ENCODE measurements at regions not wholly inside any gene's neighbourhood (a gene's known extent, or its start where the extent isn't known, plus 50 kb on each side); places are given as distances from the start of the nearest gene placed in this dataset.

DNA sequence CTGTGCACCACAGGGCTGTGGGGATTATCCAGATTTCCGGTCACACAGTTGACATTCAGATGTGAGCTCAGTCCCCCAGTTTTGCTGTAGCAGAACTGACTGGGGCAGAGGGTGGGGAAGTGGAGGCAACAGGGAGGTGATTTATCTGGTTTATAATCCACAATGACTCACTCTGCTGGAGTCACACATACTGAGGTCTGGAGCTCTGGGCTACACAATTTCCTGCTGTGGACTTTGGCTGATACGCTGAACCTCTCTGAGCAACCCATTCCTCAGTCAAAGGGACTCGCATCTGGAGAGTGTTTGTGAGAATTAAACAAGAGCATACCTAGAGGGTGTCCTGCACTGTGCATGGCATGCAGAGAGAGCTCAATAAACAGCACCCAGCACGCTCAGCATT is 64.8 kb upstream of the PLPP4 start:
- H2AFZ ChIP-seq (ENCODE audit: low read length), result no peak overlapping the region
- no peak overlapping the region for H2BK120ac ChIP-seq (ENCODE audit: low read depth, low read length, poor library complexity, severe bottlenecking)
- no peak overlapping the region for H4K91ac ChIP-seq (ENCODE audit: insufficient read length, low read depth, low read length)
- H3K23me2 ChIP-seq (ENCODE audit: insufficient read length, low read depth, low read length, poor library complexity, severe bottlenecking), result no peaks in the 10 kb centered on the region
- no peak overlapping the region for H3K27ac ChIP-seq (ENCODE audit: insufficient read length, low read depth, low read length)
- H3K9ac ChIP-seq (ENCODE audit: extremely low read depth, insufficient read length, low read length), result no peak overlapping the region
- H3K79me2 ChIP-seq (ENCODE audit: insufficient read depth, low read length), result no peaks in the 10 kb centered on the region
- no peak overlapping the region for H2AK5ac ChIP-seq (ENCODE audit: insufficient read length, low read length)
- no peak overlapping the region for H3K23ac ChIP-seq (ENCODE audit: insufficient read length, low read depth, low read length)
- TF ChIP-seq, protein P1, sequence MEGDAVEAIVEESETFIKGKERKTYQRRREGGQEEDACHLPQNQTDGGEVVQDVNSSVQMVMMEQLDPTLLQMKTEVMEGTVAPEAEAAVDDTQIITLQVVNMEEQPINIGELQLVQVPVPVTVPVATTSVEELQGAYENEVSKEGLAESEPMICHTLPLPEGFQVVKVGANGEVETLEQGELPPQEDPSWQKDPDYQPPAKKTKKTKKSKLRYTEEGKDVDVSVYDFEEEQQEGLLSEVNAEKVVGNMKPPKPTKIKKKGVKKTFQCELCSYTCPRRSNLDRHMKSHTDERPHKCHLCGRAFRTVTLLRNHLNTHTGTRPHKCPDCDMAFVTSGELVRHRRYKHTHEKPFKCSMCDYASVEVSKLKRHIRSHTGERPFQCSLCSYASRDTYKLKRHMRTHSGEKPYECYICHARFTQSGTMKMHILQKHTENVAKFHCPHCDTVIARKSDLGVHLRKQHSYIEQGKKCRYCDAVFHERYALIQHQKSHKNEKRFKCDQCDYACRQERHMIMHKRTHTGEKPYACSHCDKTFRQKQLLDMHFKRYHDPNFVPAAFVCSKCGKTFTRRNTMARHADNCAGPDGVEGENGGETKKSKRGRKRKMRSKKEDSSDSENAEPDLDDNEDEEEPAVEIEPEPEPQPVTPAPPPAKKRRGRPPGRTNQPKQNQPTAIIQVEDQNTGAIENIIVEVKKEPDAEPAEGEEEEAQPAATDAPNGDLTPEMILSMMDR (conservative IDR thresholded peaks at IDR 0.05), result no peak
- Mint-ChIP-seq H3K4me3 (no peak overlapping the region), H3K27me3 (ENCODE audit: low read depth) (no peaks in the 10 kb centered on the region), H3K4me1 (peaks cover 26 to 33% of the 10 kb centered on the region in 2 experiments), H3K36me3 (ENCODE audit: insufficient read depth in 1 of 3, low read depth in 3 of 3) (peaks cover 1 to 5% (median 2%) of the 10 kb centered on the region in 3 experiments; a peak in 2 of 7 replicates), H3K27ac (no peak overlapping the region), H3K9me3 (peaks cover 3% of the 10 kb centered on the region in 2 experiments; a peak in 2 of 5 replicates)
- no peak overlapping the region for H3K14ac ChIP-seq (ENCODE audit: insufficient read depth, low read length)
- no peaks in the 10 kb centered on the region for H3K79me1 ChIP-seq (ENCODE audit: insufficient read depth, low read depth, low read length, poor library complexity, severe bottlenecking)
- no peak overlapping the region for H3K4me2 ChIP-seq (ENCODE audit: insufficient read depth, insufficient read length, low read length)
- DNase-seq, result no peak
- no peak overlapping the region for H3K4ac ChIP-seq (ENCODE audit: low read depth, low read length)
- no peak overlapping the region for H2BK15ac ChIP-seq (ENCODE audit: low read depth, low read length)
- H2BK12ac ChIP-seq (ENCODE audit: insufficient read length, low read depth, low read length), result no peak overlapping the region
- no CpG with 5 or more reads among the region's 4 CpGs for WGBS (ENCODE audit: extremely low coverage, insufficient read length, low lambda C conversion rate)
- H2BK20ac ChIP-seq (ENCODE audit: low read depth, low read length, poor library complexity, severe bottlenecking), result no peak overlapping the region
- no peak overlapping the region for H3T11ph ChIP-seq (ENCODE audit: low read length)
- H3K9me3 ChIP-seq (ENCODE audit: control insufficient read depth, low read depth, low read length), result no peaks in the 10 kb centered on the region
- H2BK5ac ChIP-seq (ENCODE audit: insufficient read length, low read length), result no peak overlapping the region
- H3K56ac ChIP-seq (ENCODE audit: insufficient read length, low read depth, low read length), result no peak overlapping the region
- H4K5ac ChIP-seq (ENCODE audit: insufficient read length, low read depth, low read length), result no peak overlapping the region
- no peaks in the 10 kb centered on the region; the same call in 1 of the 2 replicates for H3K4me1 ChIP-seq (ENCODE audit: insufficient read depth, low read length)
- no peaks in the 10 kb centered on the region for H3K27me3 ChIP-seq (ENCODE audit: insufficient read depth, low read length)
- no peak overlapping the region for H3K18ac ChIP-seq (ENCODE audit: insufficient read length, low read depth, low read length)
- no peak overlapping the region for H4K8ac ChIP-seq (replicated peaks; ENCODE audit: insufficient read length, low read depth, low read length)
- no peaks in the 10 kb centered on the region for H4K20me1 ChIP-seq (ENCODE audit: control insufficient read depth, insufficient read depth, insufficient read length)

Measured in H9 (cell line).